D721Med (cell line): ENCODE measurements at regions not wholly inside any gene's neighbourhood (a gene's known extent, or its start where the extent isn't known, plus 50 kb on each side); places are given as distances from the start of the nearest gene placed in this dataset.

Source experiments
- DNase-seq: peaks from one replicate; pipeline ENCODE4 v3.0.0; 2011; ENCODE audit warnings: low spot score; ENCODE audit not compliant: insufficient read length
- FAIRE-seq: peaks from 2 replicates; lab custom pipeline; 2011; peaks lifted over from hg19 to GRCh38; lab: Jason Lieb, UNC
- TF ChIP-seq, protein P1 (sequence below): IDR thresholded peaks from 2 replicates; pipeline ENCODE4 v1.5.1; 2012; ENCODE audit warnings: mild to moderate bottlenecking, control low read depth; ENCODE audit not compliant: insufficient read depth; ENCODE audit errors: missing control alignments

DNA sequence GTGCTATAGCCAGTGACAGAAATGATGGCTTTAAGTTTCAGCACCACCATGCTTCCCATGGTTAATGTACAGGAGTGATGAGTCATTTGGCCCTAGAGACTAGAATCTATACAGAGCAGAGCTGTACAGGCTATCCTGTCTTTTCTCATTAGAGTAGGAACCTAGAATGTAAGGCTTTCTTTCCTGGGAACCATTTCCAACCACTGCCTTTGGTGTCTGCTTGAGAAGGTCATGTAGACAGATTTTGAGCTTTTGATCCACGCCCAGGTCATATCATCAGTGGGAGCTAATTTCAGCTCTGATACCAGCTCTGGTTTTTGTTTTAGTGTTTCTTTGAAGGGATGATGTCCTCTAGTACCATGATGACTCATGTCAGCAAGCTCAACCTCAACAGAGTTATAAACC, 543.1 kb downstream of the NTRK3 start:
- DNase-seq (no peak), FAIRE-seq (no peak)
- TF ChIP-seq, protein P1, sequence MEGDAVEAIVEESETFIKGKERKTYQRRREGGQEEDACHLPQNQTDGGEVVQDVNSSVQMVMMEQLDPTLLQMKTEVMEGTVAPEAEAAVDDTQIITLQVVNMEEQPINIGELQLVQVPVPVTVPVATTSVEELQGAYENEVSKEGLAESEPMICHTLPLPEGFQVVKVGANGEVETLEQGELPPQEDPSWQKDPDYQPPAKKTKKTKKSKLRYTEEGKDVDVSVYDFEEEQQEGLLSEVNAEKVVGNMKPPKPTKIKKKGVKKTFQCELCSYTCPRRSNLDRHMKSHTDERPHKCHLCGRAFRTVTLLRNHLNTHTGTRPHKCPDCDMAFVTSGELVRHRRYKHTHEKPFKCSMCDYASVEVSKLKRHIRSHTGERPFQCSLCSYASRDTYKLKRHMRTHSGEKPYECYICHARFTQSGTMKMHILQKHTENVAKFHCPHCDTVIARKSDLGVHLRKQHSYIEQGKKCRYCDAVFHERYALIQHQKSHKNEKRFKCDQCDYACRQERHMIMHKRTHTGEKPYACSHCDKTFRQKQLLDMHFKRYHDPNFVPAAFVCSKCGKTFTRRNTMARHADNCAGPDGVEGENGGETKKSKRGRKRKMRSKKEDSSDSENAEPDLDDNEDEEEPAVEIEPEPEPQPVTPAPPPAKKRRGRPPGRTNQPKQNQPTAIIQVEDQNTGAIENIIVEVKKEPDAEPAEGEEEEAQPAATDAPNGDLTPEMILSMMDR, result no peak

DNA sequence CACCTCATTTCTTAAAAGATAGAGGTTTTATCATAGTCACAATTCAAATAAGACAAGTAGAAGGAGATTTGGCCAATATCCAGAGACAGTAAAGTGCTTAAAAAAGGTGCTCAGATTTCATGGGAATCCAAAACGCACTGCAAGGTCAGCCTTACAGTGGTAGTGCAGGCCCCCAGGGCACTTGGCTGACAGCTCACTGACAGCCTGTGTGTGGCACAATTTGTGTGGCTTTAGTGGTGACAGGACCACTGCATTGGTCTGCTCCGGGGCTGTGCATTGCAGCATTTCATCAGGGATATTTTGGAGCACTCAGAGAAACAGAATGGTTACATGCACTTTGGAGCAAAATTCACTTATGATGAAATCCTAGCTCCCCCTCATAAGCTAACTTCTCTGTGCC, 544.3 kb downstream of the NTRK3 start:
- DNase-seq, result no peak
- TF ChIP-seq, protein P1, result no peak
- FAIRE-seq, result no peak

DNA sequence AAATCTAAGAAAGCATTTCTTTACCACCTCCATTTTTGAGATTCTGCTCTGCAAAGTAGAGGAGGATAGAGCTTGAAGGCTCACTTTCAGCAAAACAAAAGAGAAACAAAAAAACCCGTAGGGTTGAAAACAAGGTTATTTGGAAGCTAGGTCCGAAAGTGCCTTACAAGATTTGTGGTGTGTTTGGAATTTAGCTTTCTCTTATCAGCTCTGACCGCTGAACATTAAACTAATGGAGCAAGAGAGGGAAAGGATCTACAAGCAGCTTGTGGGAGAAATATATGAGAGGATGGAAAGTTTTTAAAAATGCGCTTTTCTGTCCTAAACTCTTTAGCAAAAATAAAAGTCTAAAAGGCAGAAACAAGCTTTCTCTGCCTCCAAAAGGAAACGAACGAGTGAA, 545.5 kb downstream of the NTRK3 start:
- TF ChIP-seq, protein P1, result no peak
- FAIRE-seq, result no peak
- DNase-seq, result no peak

DNA sequence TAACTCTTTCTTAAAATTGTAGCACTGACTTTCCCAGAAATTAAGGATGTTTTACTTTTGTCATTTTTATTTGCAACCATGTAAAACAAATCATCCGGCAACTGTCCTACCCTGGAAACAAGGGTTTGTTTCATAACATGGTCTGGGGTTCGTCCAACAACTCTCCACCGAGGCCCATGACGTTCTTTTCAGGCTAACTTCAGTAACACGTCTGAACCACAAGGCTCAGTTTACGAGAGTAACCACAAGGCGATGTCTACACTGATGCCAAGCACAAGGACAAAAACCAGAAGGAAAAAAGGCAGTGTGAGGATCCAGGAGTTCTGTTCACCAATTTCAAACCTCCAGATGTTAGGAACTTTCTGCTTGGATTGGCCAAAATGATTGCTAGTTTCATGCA, 546.1 kb downstream of the NTRK3 start:
- DNase-seq, result no peak
- TF ChIP-seq, protein P1, result no peak
- no peak for FAIRE-seq

DNA sequence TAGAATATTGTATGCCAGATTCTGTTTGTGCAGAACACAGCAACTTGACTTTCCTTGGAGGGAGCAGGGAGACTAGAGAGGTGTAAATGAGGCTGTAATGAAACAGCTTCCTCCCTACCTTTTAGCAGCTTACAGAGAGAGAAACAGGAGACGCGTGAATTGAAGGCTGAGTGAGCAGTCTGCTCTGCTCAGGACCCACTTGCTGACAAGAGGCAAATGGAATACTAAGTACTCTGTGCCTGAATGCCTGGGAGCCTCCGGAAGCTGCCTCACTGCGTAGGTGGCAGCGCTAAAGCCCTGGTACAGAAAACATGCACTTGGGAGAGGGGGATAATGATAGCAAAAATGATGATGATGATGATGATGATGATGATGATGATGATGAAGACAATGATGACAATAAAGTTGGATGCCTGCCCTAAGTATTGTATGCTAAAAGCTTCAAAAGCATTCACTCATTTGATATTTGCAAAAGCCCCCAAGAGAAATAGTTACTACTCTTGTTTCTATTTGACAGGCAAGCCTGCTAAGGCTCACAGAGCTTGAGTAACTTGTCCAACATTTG, 548.9 kb downstream of the NTRK3 start:
- no peak for FAIRE-seq

DNA sequence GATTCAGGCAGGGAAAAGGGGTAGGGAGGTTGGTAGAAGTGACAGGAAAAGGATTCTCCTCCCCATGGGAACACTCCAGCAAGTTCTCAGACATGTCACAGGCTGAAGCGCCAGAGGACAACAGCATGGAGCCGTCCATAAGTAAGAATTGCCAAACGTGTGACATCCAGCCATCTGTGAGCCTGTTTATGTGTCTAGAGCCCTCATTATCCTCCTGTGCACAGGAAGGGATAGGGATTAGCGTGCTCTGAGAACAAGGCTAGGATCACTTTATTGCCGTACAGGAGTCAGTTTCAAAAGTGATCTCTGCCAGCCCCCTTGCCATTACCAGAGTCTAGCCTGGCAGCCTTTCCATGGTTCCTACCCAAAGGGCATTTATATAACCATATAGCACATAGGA, 549.5 kb downstream of the NTRK3 start:
- TF ChIP-seq, protein P1, result no peak
- DNase-seq (peak; percentile 24), FAIRE-seq (no peak)

More for the DNA sequence above, 548.9 kb downstream of the NTRK3 start:
- DNase-seq, result no peak
- TF ChIP-seq, protein P1, result no peak

DNA sequence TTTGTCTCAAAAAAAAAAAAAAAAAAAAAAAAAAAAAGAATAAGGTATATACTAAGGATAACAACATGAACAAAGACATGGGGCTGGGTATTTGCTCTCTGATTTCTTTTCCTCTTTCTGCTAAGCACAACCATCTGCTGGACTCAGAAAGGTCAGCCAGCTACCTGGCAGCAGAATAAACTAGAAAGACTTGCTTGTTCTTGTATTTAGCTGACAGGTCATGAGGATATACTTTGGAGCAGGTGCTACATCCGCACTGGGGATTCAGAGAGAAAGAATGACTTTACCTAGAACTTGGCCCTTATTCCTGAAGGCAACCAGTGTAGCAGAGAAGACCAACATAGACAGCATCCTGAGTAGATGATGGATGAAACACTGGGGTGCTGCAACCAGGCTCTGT, 550.5 kb downstream of the NTRK3 start:
- no peak for FAIRE-seq
- no peak for DNase-seq
- TF ChIP-seq, protein P1, result no peak
